ENCODE measurements at regions not wholly inside any gene's neighbourhood (a gene's known extent, or its start where the extent isn't known, plus 50 kb on each side); places are given as distances from the start of the nearest gene placed in this dataset.

- peaks cover 0 to 8% of the 10 kb centered on the region in 2 donors for H3K27me3 ChIP-seq (ENCODE audit: control insufficient read depth in 1 of 2, insufficient read depth in 2 of 2, low read length in 2 of 2)
- H3K27ac ChIP-seq (ENCODE audit: low read length), result no peak overlapping the region
- H3K9ac ChIP-seq (ENCODE audit: low read length in 2 of 2), result no peak overlapping the region
- no peak overlapping the region for H3K4me3 ChIP-seq (ENCODE audit: low read length in 2 of 2)
- no peaks in the 10 kb centered on the region for H3K9me3 ChIP-seq (ENCODE audit: control insufficient read depth in 2 of 2, low read length in 2 of 2)
- peaks cover 7% of the 10 kb centered on the region for H3K4me1 ChIP-seq (ENCODE audit: control insufficient read depth, insufficient read depth, low read length)
- H3K36me3 ChIP-seq (ENCODE audit: control insufficient read depth in 2 of 2, insufficient read depth in 2 of 2, low read length in 2 of 2), result no peaks in the 10 kb centered on the region
Observed at GRCh38 chr15:95328559-95328958, 1001.9 kb upstream of the NR2F2 start.

- H3K36me3 ChIP-seq (ENCODE audit: control insufficient read depth in 2 of 2, insufficient read depth in 2 of 2, low read length in 2 of 2), result no peaks in the 10 kb centered on the region
- no peak overlapping the region for H3K27ac ChIP-seq (ENCODE audit: low read length)
- peaks cover 0 to 8% of the 10 kb centered on the region in 2 donors for H3K27me3 ChIP-seq (ENCODE audit: control insufficient read depth in 1 of 2, insufficient read depth in 2 of 2, low read length in 2 of 2)
- H3K4me1 ChIP-seq (ENCODE audit: control insufficient read depth, insufficient read depth, low read length), result peaks cover 7% of the 10 kb centered on the region
- H3K9me3 ChIP-seq (ENCODE audit: control insufficient read depth in 2 of 2, low read length in 2 of 2), result no peaks in the 10 kb centered on the region
- no peak overlapping the region for H3K4me3 ChIP-seq (ENCODE audit: low read length in 2 of 2)
- H3K9ac ChIP-seq (ENCODE audit: low read length in 2 of 2), result no peak overlapping the region
Observed at GRCh38 chr15:95329362-95329761, 1001.1 kb upstream of the NR2F2 start.

GRCh38 chr15:95341686-95342085, 988.8 kb upstream of the NR2F2 start:
- Histone ChIP-seq H3K4me3 (ENCODE audit: low read length in 2 of 2) (no peak overlapping the region), H3K27ac (ENCODE audit: low read length) (no peak overlapping the region), H3K4me1 (ENCODE audit: control insufficient read depth, insufficient read depth, low read length) (no peaks in the 10 kb centered on the region), H3K36me3 (ENCODE audit: control insufficient read depth in 2 of 2, insufficient read depth in 2 of 2, low read length in 2 of 2) (no peaks in the 10 kb centered on the region), H3K9ac (ENCODE audit: low read length in 2 of 2) (no peak overlapping the region), H3K27me3 (ENCODE audit: control insufficient read depth in 1 of 2, insufficient read depth in 2 of 2, low read length in 2 of 2) (no peaks in the 10 kb centered on the region), H3K9me3 (ENCODE audit: control insufficient read depth in 2 of 2, low read length in 2 of 2) (no peaks in the 10 kb centered on the region)

- Histone ChIP-seq H3K9me3 (ENCODE audit: control insufficient read depth in 2 of 2, low read length in 2 of 2) (no peaks in the 10 kb centered on the region), H3K27me3 (ENCODE audit: control insufficient read depth in 1 of 2, insufficient read depth in 2 of 2, low read length in 2 of 2) (no peaks in the 10 kb centered on the region), H3K4me1 (ENCODE audit: control insufficient read depth, insufficient read depth, low read length) (no peaks in the 10 kb centered on the region), H3K36me3 (ENCODE audit: control insufficient read depth in 2 of 2, insufficient read depth in 2 of 2, low read length in 2 of 2) (no peaks in the 10 kb centered on the region), H3K27ac (ENCODE audit: low read length) (no peak overlapping the region), H3K4me3 (ENCODE audit: low read length in 2 of 2) (no peak overlapping the region), H3K9ac (ENCODE audit: low read length in 2 of 2) (no peak overlapping the region)
Observed at GRCh38 chr15:95345867-95346266, 984.6 kb upstream of the NR2F2 start.

GRCh38 chr15:95346721-95347475, 983.6 kb upstream of the NR2F2 start:
- no peaks in the 10 kb centered on the region for H3K4me1 ChIP-seq (ENCODE audit: control insufficient read depth, insufficient read depth, low read length)
- no peak overlapping the region for H3K27ac ChIP-seq (ENCODE audit: low read length)
- H3K27me3 ChIP-seq (ENCODE audit: control insufficient read depth in 1 of 2, insufficient read depth in 2 of 2, low read length in 2 of 2), result no peaks in the 10 kb centered on the region
- no peaks in the 10 kb centered on the region for H3K9me3 ChIP-seq (ENCODE audit: control insufficient read depth in 2 of 2, low read length in 2 of 2)
- no peak overlapping the region for H3K4me3 ChIP-seq (ENCODE audit: low read length in 2 of 2)
- H3K9ac ChIP-seq (ENCODE audit: low read length in 2 of 2), result no peak overlapping the region
- no peaks in the 10 kb centered on the region for H3K36me3 ChIP-seq (ENCODE audit: control insufficient read depth in 2 of 2, insufficient read depth in 2 of 2, low read length in 2 of 2)

GRCh38 chr15:95347837-95348236, 982.7 kb upstream of the NR2F2 start:
- no peaks in the 10 kb centered on the region for H3K9me3 ChIP-seq (ENCODE audit: control insufficient read depth in 2 of 2, low read length in 2 of 2)
- no peaks in the 10 kb centered on the region for H3K36me3 ChIP-seq (ENCODE audit: control insufficient read depth in 2 of 2, insufficient read depth in 2 of 2, low read length in 2 of 2)
- H3K4me3 ChIP-seq (ENCODE audit: low read length in 2 of 2), result no peak overlapping the region
- no peak overlapping the region for H3K9ac ChIP-seq (ENCODE audit: low read length in 2 of 2)
- no peak overlapping the region for H3K27ac ChIP-seq (ENCODE audit: low read length)
- no peaks in the 10 kb centered on the region for H3K27me3 ChIP-seq (ENCODE audit: control insufficient read depth in 1 of 2, insufficient read depth in 2 of 2, low read length in 2 of 2)
- no peaks in the 10 kb centered on the region for H3K4me1 ChIP-seq (ENCODE audit: control insufficient read depth, insufficient read depth, low read length)

- no peaks in the 10 kb centered on the region for H3K4me1 ChIP-seq (ENCODE audit: control insufficient read depth, insufficient read depth, low read length)
- H3K9me3 ChIP-seq (ENCODE audit: control insufficient read depth in 2 of 2, low read length in 2 of 2), result no peaks in the 10 kb centered on the region
- H3K36me3 ChIP-seq (ENCODE audit: control insufficient read depth in 2 of 2, insufficient read depth in 2 of 2, low read length in 2 of 2), result no peaks in the 10 kb centered on the region
- H3K27ac ChIP-seq (ENCODE audit: low read length), result no peak overlapping the region
- no peaks in the 10 kb centered on the region for H3K27me3 ChIP-seq (ENCODE audit: control insufficient read depth in 1 of 2, insufficient read depth in 2 of 2, low read length in 2 of 2)
- no peak overlapping the region for H3K4me3 ChIP-seq (ENCODE audit: low read length in 2 of 2)
- H3K9ac ChIP-seq (ENCODE audit: low read length in 2 of 2), result no peak overlapping the region
Observed at GRCh38 chr15:95350908-95351307, 979.6 kb upstream of the NR2F2 start.

GRCh38 chr15:95352631-95353187, 977.8 kb upstream of the NR2F2 start:
- no peaks in the 10 kb centered on the region for H3K9me3 ChIP-seq (ENCODE audit: control insufficient read depth in 2 of 2, low read length in 2 of 2)
- H3K9ac ChIP-seq (ENCODE audit: low read length in 2 of 2), result no peak overlapping the region
- no peak overlapping the region for H3K27ac ChIP-seq (ENCODE audit: low read length)
- no peaks in the 10 kb centered on the region for H3K4me1 ChIP-seq (ENCODE audit: control insufficient read depth, insufficient read depth, low read length)
- no peak overlapping the region for H3K4me3 ChIP-seq (ENCODE audit: low read length in 2 of 2)
- no peaks in the 10 kb centered on the region for H3K27me3 ChIP-seq (ENCODE audit: control insufficient read depth in 1 of 2, insufficient read depth in 2 of 2, low read length in 2 of 2)
- H3K36me3 ChIP-seq (ENCODE audit: control insufficient read depth in 2 of 2, insufficient read depth in 2 of 2, low read length in 2 of 2), result no peaks in the 10 kb centered on the region

GRCh38 chr15:95353512-95353911, 977.0 kb upstream of the NR2F2 start:
- Histone ChIP-seq H3K27me3 (ENCODE audit: control insufficient read depth in 1 of 2, insufficient read depth in 2 of 2, low read length in 2 of 2) (no peaks in the 10 kb centered on the region), H3K27ac (ENCODE audit: low read length) (no peak overlapping the region), H3K4me3 (ENCODE audit: low read length in 2 of 2) (no peak overlapping the region), H3K9me3 (ENCODE audit: control insufficient read depth in 2 of 2, low read length in 2 of 2) (no peaks in the 10 kb centered on the region), H3K36me3 (ENCODE audit: control insufficient read depth in 2 of 2, insufficient read depth in 2 of 2, low read length in 2 of 2) (no peaks in the 10 kb centered on the region), H3K4me1 (ENCODE audit: control insufficient read depth, insufficient read depth, low read length) (no peaks in the 10 kb centered on the region), H3K9ac (ENCODE audit: low read length in 2 of 2) (no peak overlapping the region)

GRCh38 chr15:95359966-95360365, 970.5 kb upstream of the NR2F2 start:
- H3K4me3 ChIP-seq (ENCODE audit: low read length in 2 of 2), result no peak overlapping the region
- H3K27ac ChIP-seq (ENCODE audit: low read length), result no peak overlapping the region
- H3K9me3 ChIP-seq (ENCODE audit: control insufficient read depth in 2 of 2, low read length in 2 of 2), result peaks cover 0 to 3% of the 10 kb centered on the region in 2 donors
- H3K4me1 ChIP-seq (ENCODE audit: control insufficient read depth, insufficient read depth, low read length), result no peaks in the 10 kb centered on the region
- no peaks in the 10 kb centered on the region for H3K27me3 ChIP-seq (ENCODE audit: control insufficient read depth in 1 of 2, insufficient read depth in 2 of 2, low read length in 2 of 2)
- no peak overlapping the region for H3K9ac ChIP-seq (ENCODE audit: low read length in 2 of 2)
- H3K36me3 ChIP-seq (ENCODE audit: control insufficient read depth in 2 of 2, insufficient read depth in 2 of 2, low read length in 2 of 2), result no peaks in the 10 kb centered on the region

GRCh38 chr15:95362306-95362705, 968.2 kb upstream of the NR2F2 start:
- peaks cover 0 to 3% of the 10 kb centered on the region in 2 donors for H3K9me3 ChIP-seq (ENCODE audit: control insufficient read depth in 2 of 2, low read length in 2 of 2)
- no peak overlapping the region for H3K4me3 ChIP-seq (ENCODE audit: low read length in 2 of 2)
- H3K36me3 ChIP-seq (ENCODE audit: control insufficient read depth in 2 of 2, insufficient read depth in 2 of 2, low read length in 2 of 2), result no peaks in the 10 kb centered on the region
- no peak overlapping the region for H3K27ac ChIP-seq (ENCODE audit: low read length)
- H3K4me1 ChIP-seq (ENCODE audit: control insufficient read depth, insufficient read depth, low read length), result no peaks in the 10 kb centered on the region
- H3K27me3 ChIP-seq (ENCODE audit: control insufficient read depth in 1 of 2, insufficient read depth in 2 of 2, low read length in 2 of 2), result no peaks in the 10 kb centered on the region
- no peak overlapping the region for H3K9ac ChIP-seq (ENCODE audit: low read length in 2 of 2)
